ENCODE measurements at regions not wholly inside any gene's neighbourhood (a gene's known extent, or its start where the extent isn't known, plus 50 kb on each side); places are given as distances from the start of the nearest gene placed in this dataset.

GRCh38 chr20:10864076-10864672 is 190.4 kb upstream of the JAG1 start:
- DNase-seq = no peak

DNA sequence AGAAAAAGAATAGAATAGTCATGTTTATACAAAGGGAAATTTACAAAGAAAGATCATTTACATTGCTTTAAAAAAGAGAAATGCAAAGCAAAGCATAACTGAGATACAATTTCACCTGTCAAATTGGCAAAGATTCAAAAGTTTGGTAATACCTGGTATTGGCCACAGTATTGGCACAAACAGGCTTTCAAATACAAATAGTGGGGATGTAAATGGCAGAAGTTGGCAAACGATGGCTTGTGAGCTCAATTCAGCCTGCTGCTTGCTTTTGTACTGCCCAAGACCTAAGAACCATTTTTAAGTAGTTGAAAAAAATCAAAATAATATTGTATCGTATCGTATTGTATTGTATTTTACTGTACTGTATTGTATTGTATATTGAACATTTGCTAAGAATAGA is 194.5 kb upstream of the JAG1 start:
- no peak for DNase-seq

- DNase-seq = no peak
Measured at GRCh38 chr20:10873026-10873425, 199.2 kb upstream of the JAG1 start.

- DNase-seq = no peak
Measured at GRCh38 chr20:10875653-10876052, 201.9 kb upstream of the JAG1 start.

DNA sequence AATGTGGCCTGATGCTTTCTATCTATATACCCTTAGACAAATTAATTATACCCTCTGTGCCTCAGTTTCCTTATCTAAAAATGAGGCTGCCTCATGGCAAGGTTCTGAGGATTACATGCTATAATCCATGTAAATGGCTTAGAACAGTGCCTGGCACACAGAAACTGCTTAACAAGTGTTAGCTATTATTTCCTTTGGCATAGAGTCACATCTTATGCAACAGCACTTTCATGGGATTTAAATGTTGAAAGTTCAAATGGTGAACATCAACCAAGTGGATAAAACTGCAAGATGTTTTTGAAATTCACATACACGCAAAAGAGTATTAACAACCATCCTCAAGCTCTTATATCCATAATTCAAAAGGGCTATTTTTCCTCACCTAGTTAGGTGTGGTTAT is 202.8 kb upstream of the JAG1 start:
- no peak for DNase-seq

- DNase-seq = no peak
Measured at GRCh38 chr20:10877342-10877741, 203.5 kb upstream of the JAG1 start.

DNA sequence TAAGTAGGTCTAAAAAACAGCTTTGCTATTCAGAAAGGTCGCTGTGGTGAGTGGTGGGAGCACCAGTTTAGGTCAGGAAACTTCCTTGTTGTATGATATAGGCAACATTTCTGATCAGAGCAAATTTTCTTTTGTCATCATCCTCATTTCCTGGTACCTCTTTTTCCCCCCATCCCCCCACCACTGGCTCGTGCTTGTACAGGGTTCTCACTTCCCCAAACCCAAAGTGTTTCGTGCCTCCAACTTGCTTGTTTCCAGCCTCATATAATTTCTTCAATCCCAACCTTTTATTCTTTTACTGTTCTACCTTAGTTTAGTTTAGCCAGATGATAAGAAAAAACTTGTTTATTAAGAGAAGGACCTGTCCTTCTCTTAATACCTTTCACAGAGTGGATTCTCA is 209.4 kb upstream of the JAG1 start:
- no peak for DNase-seq

- no peak for DNase-seq
Measured at GRCh38 chr20:10893321-10893720, 219.5 kb upstream of the JAG1 start.

GRCh38 chr20:10897336-10897735 is 223.5 kb upstream of the JAG1 start:
- DNase-seq = no peak

DNA sequence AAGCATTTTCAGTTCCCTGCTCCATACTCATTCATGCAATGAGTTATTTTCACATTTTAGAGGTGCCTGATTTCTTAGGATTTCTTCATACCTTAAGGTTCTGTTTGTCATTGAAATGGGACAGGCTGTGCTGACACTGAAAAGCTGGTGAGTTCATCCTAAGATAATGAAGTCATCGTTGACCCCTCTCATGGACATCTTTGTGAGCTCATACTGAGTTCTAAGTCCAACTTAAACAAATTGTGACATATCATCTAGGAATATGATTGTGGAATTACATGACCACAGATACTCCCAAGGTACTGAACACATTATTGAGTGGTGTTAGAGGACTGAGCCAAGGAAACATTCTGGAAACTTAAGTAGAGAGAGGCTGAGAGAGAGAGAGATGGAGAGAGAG is 224.8 kb upstream of the JAG1 start:
- DNase-seq = no peak

GRCh38 chr20:10902174-10902573 is 228.4 kb upstream of the JAG1 start:
- no peak for DNase-seq

DNA sequence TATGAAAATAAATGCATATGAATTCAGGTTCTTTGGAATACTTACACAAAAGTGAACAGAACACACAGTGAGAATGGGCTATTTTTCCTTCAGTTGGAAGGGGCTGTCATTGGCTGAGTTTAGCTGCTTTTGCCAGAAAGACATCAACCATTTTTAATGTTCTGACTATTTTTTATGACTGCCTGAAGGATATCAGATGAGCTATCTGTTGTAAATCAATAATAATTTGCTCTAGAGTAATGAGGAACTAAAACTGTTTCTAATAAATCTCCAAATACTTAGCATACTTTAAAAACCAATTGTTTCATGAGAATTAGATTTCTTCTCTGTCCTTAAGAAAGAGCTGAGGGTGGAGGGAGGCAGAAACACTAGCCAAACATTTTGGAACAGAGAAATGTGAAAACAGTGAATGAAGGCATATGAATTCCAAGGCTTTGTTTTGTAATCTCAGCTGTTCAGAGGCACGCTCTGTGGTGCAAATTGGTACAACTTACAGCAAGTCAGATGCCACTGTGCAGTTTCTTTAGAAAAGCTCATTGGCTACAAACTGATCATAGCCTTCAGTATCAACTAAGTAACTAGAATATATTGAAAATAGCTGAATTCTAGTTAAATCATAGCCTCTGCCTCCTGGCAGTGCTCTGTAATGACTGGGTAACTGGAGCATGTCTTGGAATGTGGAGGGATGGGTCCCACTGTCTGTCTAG is 228.9 kb upstream of the JAG1 start:
- no peak for DNase-seq

DNA sequence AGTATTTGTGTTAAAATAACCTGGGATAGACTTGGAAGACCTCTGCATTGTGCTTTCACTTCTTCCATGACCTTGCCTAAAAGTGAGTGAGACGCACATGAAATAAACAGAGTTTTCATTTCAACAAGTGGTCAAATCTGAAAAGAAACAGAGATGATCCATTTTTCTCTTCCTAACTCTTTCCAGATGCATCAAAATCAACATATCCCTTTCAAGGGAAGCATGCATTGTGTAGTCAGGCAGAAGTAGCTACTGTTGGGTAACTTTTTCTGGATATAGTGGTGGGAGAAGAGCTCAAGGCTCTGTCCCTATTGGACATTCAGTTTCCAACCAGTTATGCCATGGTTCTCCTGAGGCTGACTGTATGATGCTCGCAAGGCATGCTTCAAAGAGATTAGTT is 233.0 kb upstream of the JAG1 start:
- DNase-seq = no peak

- DNase-seq = no peak
Measured at GRCh38 chr20:10909803-10910202, 236.0 kb upstream of the JAG1 start.

DNA sequence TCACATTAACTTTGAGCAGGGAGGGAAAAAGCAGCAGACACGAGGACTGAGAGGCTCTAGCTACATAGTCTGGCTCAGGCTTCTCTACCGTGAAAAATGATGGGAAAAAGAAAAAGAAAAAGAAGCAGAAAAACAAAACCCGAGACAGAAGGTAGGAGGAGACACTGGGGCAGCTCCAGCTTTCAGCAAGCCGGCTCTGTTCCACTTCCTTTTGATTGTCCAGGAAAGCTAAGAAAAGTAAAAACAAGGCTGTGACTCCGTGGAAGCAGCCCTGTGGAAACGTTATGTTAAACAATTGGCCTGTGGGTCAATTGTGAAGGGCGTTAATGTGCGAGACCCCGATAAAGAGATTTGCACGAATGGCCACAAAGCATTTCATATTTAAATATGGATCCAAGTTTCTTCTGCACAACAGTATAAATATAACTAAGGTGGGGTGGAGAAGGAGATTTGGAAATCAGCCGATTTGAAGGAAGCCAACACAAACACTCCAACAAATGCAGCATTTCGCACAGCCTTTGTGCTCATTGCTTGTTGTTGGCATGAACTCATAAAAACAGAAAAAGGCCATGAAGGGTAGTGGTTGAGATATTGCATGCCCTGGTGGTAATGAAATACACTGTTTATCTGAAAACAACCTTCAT is 236.9 kb upstream of the JAG1 start:
- DNase-seq = no peak

DNA sequence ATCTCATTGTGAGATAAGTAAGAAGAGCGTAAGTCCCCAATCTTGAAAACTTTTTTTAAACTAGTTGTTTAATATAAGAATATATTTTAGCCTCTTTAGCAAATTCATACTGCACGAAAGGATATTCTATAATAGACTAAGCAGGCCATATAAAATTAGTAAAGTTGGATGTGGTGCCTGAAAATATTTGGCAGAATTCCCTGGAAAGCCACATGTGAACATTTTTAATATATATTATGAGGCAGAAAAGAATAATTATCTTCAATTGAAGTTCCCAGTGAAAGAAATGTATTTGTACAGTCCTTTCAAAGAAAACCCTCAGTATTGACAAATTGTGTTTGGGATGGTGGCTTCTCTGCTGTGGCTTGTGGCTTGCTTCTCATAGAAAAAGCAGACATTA is 237.5 kb upstream of the JAG1 start:
- DNase-seq = no peak

GRCh38 chr20:10915815-10916214 is 242.0 kb upstream of the JAG1 start:
- DNase-seq = no peak

- no peak for DNase-seq
Measured at GRCh38 chr20:10916312-10916711, 242.5 kb upstream of the JAG1 start.

DNA sequence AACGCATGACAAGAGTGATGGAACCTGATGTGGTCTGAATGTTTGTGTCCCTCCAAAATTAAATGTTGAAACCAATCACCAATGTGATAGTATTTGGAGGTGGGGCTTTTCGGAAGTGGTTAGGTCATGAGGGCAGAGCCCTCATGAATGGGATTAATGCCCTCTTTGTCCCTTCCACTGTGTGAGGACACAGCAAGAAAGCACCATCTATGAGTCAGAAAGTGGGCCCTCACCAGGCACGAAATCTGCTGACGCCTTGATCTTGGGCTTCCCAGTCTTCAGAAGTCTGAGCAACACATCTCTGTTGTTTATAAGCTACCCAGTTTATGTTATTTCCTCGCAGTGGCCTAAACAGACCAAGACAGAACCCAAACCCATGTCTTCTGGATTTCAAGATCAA is 244.0 kb upstream of the JAG1 start:
- DNase-seq = no peak

DNA sequence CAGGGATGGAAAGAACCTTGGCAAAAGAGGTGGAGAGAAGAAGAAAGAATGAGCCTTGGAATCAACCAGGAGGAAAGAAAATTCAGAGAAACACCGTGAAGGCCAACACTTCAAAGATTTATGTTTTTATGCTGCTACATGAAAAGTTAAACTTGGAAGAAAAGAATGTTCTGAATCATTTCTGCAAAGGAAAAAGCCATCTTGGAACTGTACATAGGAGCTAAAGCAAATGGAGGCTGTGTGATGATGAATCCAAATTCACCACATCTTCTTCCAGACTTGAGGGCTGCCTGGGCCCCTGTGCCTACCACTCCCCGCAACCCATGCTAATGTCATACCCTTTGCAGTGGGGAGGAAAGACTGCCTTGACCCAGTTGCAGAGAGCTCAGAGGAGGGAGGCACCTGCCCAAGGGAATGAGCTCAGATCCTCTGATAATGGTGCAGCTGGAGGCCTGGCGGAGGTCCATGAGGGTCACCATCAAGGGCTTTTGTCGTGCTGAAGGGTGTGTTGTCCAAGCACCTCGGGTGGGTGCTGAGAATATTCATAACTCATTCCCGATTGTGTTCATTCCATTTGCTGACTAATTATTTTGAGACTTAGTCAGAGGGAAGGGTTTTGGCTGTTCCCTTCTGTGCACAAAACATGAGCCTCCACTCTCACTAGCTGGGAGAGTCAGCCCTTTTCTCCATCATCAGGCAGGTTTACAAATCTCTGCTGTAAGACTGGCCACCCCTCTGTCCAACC is 245.8 kb upstream of the JAG1 start:
- no peak for DNase-seq

DNA sequence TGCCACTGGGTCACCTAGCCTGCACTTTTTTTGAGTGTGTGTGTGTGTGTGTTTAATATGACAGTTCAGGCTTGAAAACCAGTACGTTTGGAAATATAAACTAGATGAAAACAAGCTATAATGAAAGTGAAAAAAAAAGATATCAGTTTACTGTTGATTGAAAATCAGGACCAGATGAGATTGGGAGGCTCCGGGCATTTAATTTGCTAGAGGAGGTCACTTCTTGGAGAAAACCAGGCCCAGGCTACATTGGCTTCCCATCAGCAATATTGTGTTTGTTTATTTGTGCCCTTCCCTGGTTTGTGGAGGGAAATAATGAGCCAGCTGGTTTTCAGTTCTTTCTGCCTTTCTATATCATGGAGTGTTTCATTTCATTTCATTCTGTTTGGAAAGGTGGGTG is 246.6 kb upstream of the JAG1 start:
- DNase-seq = no peak

GRCh38 chr20:10921491-10922010 is 247.8 kb upstream of the JAG1 start:
- DNase-seq = no peak

DNA sequence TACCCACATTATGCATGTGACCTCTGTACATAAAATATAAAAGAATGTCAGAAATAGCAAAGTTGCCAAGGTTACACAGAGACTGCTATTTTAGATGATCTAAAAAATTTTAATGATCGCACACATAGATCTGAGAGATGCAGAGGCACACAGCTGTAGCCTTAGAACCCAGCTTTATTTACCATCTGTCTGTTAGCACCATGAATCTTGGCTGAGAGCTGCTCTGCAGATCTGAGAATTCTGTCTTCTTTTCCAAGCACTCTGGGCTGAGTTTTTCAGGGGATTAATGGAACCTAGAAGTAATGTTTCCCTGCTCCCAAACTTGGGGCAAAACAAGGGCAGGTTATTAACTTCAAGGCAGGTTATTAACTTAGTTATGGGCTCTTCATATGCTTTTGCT is 248.7 kb upstream of the JAG1 start:
- DNase-seq = no peak

DNA sequence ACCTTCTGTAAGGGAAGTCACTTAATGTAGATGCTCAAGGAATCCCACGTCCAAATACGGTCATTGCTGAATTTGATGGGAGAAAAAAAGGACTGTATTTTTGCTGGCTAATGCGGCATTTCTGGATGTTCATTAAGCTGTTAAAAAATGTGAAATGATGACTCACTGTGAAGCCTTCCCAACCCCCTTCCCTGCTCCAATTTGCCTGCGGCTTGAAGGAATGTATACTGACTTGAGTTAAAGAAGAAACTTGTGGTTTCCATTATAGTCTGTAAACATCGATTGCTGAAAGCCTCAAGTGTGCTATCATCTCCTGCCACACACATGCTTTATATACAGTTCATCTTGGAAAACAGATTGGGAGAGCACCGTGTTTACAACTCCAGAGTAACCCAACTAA is 249.1 kb upstream of the JAG1 start:
- no peak for DNase-seq
